Cerebellar cortex (tissue), 1 donor: ENCODE measurements at regions not wholly inside any gene's neighbourhood (a gene's known extent, or its start where the extent isn't known, plus 50 kb on each side); places are given as distances from the start of the nearest gene placed in this dataset.

Experiments used
- DNase-seq: peaks from one replicate; pipeline ENCODE4 v3.0.0-alpha.2; 2015; ENCODE audit warnings: low spot score

DNA sequence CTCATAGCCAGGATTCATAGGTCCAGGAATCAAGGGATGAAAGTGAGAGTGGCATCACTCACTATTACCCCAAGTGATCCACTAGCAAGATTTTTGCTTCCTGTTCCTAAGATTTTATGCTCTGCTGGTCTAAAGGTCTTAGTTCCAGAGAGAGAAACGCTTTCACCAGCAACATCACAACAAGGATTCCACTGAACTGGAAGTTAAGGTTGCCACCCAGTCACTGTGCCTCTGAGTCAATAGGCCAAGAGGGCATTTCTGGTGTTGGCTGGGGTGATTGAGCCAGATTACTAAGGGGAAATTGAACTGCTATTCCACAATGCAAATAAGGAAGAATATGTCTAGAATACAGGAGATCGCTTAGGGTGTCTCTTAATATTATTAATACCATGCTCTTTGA is 142.5 kb upstream of the ARID2 start:
- DNase-seq, result no peak

DNA sequence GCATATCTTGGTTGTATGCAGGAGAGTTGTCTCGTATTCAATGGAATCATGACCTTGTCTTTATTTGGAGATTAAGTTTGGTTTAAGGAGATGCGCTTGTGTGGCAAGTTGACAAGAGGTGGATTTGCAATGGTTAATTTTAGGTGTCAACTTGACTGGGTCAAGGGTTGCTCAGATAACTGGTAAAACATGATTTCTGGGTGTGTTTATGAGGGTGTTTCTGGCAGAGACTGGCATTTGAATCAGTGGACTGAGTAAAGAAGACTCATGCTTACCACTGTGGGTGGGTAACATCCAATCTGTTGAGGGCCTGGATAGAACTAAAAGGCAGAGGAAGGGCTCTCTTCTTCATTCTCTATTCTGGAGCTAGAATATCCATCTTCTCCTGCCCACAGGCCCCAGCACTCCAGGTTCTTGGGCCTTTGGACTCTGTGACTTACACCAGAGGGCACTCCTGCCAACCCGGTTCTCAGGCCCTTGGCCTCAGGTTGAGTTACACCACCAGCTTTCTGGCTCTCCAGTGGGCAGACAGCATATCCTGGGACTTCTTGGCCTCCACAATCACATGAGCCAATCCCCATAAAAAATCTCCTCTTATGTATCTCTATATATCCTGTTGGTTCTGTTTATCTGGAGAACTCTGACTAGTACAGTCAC is 141.5 kb upstream of the ARID2 start:
- DNase-seq, result no peak

DNA sequence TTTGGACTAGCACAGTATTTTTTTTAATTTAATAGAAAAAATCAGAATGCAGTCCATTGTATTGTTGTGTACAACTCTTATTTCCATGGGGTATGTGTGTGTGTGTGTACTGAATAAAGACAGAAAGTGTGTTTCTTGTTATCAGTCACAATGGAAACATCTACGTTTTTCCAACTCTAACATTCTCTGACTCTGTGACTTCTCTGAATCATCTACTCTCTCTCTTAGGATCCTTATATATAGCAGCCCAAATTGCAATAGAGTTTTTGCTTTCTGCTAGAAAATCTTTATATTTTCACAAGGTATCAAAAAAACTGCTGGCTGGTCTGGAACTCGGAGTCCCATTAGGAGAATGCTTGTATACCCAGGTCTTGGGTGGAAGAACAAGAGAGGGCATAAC is 138.9 kb upstream of the ARID2 start:
- no peak for DNase-seq

DNA sequence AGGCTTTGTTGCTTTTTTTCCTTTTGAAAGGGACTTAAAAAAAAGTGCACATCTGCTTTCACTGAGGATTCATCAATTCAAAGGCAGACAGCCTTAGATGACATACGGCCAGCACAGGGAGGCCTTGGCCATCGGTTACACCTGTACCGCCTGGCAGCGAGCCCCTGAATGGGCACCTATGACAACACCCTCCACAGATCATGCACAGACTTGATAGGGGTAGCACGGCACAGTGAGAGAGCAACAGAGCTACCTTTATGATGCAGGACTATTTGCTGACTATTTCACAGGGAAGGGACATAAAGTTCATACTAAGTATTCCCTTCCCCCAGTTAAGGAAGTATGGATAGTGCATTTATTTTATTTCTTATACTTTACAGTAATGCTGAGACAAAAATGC is 137.9 kb upstream of the ARID2 start:
- no peak for DNase-seq

DNA sequence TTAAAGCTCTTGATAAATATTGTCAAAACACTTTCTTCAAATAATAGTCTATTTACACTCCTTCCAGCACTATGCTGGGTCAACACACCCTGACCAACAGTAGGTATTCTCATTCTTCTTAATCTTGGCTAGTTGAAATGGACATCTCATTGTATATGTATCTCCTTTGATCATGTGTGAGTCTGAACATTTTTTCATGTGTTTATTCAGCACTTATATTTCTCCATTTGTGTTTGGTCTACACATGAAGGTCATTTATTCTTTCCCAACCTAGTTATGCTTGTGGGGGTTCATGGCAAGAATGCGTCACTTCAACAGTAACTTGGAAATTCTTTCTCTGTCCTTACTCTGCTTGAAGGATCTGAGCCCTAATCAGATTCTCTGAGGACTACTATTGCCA is 133.1 kb upstream of the ARID2 start:
- DNase-seq, result no peak

DNA sequence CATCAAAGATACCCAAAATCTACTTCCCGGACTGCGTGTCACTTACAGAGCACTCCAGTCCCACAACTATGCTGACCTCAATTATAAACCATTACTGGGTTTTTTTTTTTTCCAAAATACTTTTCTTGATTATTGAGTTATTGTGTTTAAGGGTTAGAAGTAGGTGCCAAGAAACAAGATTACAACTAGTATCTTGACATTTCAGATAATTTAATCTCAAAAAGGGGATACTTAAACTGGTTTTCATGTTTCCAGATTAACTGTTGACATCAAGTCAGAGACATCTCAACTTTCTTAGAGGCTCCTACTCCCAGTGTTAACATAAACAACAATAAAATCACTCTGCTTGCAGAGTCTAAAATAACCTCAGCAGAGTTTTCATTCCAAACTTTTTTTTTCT is 131.2 kb upstream of the ARID2 start:
- DNase-seq, result no peak

DNA sequence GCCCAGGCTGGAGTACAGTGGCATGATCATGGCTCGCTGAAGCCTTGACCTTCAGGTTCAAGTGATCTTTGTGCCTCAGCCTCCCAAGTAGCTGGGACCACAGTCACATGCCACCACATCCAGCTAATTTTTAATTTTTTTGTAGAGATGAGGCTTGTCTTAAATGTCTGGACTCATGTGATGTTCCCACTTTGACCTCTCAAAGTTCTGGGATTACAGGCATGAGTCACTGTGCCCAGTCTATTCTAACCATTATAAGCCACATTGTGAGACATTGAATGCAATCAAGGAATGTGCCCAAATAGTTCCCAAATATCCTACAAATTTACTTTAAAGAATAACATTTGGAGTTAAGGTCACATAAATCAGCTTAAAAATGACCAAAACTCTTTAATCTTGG is 130.7 kb upstream of the ARID2 start:
- DNase-seq, result no peak

DNA sequence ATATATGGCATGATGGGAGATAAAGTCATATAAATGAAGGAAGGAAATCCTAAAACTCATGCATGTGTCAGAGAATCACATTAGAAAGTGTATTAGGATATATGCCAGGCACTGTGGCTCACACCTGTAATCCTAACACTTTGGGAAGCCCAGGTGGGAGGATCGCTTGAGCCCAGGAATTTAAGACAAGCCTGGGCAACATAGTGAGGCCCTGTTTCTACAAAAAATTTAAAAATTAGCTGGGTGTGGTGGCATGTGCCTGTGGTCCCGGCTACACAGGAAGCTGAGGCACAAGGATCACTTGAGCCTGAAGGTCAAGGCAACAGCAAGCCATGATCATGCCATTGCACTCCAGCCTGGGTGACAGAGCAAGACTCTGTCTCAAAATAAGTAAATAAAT is 130.3 kb upstream of the ARID2 start:
- no peak for DNase-seq

DNA sequence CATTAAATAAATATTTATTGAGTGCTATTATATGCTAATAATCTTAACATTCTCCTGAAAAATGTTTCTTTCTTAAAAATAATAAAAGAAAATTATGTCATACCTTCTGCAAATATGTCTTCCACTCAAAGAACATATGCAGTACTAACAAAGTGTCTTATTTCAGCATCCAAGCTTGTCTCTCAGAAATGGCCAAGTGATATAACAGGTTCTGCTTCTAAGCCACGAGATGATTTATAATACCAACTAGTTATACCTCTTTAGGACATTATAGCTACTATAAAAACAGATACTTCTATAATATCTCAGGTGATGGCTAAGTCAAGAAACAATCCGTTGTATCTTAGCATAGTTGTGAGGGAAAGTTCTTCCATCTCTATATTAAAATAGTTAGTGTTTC is 128.1 kb upstream of the ARID2 start:
- DNase-seq, result no peak

DNA sequence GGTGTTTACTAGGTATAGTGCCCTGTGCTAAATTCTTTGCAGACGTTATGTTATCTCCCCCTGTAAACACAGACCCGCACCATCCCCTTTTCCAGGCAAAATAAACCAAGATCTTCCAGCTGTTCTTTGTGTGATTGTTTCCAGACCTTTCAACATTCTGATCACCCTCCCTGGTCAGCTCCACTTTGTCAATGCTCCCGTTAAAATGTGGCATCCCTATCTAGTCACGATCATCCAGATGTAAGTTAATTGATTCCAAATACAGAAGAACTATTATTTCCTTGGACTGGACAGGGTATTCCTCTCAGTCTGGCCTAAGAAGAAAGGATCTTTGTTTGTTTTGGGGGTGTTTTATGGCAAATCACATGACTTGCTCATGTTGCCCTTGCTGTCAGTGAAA is 127.6 kb upstream of the ARID2 start:
- no peak for DNase-seq

DNA sequence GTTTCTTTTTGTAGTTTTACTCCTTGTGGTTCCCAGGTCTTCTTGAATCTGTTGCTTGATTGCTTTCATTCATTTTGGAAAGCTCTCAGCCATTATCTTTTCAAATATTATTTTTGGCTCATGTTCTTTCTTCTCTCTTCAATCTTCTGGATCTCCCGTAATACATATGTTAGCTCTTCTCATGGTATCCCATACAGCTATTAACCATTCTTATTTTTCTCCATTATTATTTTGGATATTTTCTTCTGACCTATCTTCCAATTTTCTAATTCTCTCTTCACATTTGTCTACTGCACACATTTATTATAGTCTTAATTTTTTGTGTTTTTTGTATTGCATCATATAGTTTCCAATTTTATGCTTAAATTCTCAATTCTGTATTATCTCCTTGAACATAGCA is 123.9 kb upstream of the ARID2 start:
- DNase-seq, result no peak

DNA sequence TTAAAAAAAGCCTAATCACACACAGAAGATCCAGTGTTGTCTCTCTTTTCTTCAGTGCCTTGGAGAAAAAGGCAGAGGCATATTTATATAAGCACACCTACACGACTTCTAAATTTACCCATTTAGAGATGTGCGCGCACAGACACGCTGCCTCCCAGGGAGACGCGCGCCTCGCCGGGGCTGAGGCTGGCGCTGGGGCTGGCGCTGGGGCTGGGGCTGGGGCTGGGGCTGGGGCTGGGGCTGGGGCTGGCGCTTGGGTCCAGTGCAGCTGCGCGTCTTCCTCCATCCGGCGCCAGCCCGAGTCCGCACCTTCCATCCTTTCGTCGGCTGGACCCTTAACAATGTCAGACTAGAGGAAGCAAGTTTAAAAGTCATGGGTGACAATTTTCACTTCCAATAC is 118.4 kb upstream of the ARID2 start:
- no peak for DNase-seq

DNA sequence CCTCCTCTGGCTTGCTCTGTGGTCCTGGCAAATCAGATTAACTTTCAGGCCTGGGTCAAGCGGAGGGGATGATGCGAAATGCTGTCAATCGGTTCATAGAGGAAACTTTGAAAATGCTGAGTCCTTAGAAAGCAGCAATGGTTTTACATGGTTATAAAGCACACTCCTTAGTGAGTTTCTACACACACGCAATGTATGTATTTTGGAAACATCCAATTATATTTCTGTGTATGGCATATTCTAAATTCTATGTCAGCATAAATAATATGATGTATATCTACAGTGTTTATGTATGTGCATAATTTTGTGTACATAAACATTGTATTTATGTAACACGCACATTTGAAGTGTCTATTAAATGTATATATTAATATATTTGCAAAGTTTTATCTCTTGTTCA is 118.0 kb upstream of the ARID2 start:
- no peak for DNase-seq

DNA sequence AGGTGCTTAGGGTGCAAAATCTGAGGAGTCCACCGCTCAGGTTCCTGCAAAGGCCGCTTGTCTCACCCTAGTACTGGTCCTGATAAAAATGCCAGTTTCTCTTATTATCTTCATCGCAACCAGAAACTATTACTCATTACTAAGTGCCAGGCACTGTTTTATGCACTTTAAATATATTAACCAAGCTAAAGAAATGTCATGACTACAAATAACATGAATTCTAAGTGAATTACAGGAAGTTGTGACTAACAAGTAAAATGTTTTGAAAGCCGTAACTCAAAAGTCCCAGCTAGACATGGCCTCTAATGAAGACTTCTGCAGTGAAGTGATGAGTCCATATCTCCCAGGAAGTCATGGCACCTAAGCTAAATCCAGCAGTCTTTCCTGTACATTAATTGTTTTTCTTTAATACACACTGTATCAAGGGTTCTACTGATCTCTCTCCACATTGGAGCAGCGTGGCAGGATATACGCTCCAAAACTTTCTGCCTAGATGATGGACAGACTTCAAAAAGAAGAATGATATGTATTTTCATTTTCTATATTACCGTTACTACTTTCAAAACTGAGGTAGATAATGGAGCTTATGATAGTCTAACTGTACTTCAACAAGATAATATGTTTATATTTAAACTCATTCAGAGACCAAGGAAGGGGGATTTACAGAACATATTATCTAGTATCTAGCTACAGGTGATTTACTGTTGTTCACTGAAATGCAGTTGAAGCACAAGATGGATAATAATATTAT is 117.3 kb upstream of the ARID2 start:
- DNase-seq, result no peak

DNA sequence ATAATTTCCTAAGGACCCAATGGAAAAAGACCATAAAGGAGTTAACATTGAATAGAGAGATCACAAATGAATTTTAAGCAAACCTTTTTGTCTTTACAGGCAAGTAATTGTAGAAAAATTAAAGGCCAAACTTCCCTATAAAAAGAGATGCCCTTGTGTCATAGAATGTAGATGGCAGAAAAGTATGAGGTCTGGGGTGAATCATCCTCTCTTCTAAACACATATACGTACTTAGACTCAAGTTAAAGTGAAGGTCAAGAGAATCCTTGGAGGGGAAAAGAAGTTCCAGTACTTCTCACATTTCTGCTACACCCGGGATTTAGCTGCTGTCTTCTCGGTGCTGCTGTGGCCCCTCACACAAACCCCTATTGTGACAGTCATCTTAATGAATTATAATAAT is 116.2 kb upstream of the ARID2 start:
- no peak for DNase-seq

DNA sequence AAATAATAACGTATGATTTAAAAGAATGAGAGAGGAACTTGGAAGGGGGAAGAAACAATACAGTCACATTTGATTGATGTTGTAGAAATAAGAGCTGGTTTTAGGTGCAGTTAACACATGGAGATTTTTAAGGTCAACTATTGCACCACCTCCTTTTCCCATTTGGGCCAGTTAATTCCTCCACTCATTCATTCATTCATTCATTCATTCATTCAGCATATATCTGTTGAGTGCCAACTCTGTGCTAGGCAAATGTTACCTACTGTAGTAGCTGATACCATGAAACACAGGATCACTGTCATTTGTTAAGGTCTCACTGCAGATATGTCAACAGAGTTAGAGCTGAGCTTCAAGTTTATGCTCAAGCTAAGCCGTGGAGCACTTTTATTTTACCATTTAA is 115.7 kb upstream of the ARID2 start:
- DNase-seq, result no peak

DNA sequence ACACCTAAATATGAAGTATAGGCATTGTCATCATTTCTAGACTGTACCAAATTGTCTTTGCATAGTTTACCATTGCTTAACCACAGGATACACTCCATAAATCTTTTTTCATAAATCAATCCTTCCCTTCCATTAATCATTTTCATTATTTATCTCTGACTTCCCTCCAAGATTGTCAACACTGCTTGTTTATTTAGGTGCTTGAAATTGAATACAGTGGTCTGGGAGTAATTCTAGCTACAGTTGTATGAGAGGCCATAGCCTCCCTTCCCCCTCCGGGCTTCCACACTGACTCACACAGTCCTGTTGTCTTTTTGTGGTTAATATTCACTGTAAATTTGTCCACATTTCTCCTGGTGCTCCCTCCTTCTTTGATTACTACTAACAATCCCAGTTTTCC is 114.2 kb upstream of the ARID2 start:
- no peak for DNase-seq

DNA sequence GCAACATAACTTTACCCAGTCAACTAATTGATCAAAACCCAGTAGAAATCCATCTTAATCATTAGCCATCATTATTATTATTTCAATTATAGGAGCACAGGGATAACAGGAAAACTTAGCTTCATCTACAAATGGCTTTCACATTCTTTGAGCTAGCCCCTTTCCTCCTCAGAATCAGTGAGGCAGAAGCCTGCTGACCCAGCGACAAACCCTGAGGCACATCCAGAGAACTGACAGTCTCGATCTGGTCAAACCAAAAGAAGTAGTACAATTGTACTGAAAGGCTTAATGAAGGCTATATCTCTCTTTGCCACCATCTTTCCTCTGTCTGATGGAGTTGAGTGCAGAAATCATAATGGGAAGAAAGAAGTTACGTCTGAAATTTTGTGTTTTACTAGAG is 109.8 kb upstream of the ARID2 start:
- DNase-seq, result no peak

DNA sequence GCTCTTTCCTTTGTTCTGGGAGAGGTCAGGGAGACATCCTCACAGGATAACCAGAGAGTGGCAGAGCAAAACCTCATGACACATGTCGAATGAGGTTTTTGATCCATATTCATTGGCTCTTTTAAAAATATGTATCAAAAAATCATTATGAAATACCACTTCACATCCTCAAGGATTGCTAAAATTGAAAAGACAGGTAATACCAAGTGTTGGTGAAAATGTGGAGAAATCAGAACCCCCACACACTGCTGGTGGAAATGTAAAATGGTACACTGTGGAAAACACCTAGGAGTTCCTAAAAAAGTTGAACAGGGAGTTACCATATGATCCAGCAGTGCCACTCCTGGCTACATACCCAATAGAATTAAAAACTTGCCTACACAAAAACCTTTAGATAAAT is 107.8 kb upstream of the ARID2 start:
- no peak for DNase-seq

DNA sequence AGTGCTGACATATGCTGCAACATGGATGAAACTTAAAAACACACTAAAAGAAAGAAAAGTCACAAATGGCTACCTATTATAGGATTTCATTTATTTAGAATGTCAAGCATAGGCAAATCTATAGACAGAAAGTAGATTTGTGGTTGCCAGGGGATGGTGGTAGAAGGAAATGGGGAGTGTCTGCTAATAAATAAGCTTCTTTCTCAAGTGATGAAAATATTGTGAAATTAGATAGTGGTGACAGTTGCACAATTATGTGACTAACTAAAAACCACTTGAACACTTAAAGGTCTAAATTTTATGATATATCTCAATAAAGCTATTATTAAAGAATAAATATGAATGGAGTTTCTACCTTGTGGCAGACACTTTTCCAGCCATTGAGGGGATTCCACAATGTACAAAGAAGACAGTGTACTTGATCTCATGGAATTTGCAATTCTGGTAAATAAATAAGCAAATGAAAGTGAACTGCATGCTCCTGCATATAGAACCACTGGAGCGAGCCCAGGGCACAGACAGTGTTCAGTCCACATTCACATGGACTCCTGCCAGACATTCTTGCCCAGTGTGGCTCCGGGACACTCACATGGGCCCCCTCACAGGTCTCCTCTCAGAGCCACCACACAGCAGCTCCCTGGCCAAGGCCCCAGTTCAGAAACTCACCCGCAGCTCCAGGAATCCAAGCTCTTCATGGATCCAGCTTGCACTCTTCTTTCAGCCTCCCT is 107.1 kb upstream of the ARID2 start:
- DNase-seq, result no peak

DNA sequence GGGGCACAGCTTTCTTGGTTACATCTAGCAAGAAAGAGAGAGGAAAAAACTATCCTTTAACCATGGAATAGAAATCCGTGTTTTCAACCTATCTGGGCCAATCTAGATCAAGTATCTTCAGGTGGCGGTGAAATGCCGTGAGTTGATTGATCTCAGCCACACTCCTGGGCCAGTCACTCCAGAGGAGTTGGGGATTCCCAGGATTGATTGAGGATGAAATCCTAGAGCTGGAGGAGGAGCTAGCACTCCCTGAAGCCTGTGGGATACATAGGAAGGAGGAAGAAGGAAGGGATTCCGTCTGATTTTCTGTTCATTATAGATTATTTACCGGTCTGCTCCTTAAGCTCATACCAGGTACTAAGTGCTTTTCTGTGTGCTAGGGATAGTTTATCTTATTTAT is 106.3 kb upstream of the ARID2 start:
- no peak for DNase-seq

DNA sequence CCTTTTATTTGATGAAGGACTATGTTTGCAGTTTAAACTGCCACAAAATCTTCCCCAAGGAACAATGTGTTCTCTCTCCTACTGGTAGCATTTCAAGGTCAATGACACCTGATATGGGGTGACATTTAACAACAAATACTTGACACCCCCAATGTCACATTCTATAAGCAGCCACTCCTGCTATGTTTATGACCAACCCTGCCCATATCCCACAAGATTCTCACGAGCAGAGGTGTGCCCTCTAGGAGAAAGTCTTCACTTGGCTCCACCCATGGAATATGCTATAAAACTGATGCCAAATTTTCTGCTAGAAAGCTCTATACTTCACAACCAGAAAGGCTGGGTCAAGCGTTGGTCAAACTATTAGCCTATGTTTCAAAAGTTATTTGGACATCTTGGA is 105.6 kb upstream of the ARID2 start:
- DNase-seq, result no peak

DNA sequence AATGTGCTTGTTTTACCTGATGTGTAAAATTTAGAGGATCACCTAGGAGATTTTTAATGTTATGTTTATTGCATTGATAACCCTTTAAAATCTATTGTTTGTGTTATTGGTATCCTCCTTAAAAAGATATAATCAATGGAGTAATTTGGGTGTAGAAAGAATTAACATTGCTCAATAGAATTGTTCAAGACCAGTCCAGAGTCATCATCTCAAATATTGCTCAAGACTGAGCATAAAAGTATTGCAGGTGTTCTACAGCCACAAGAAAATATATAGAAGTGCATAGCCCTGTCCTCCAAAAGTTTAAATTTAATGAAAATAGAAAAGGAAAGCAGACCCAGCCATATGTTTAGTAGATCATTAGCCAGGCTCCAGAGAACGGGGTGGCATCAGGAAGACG is 102.5 kb upstream of the ARID2 start:
- DNase-seq, result no peak
